ENCODE measurements at regions not wholly inside any gene's neighbourhood (a gene's known extent, or its start where the extent isn't known, plus 50 kb on each side); places are given as distances from the start of the nearest gene placed in this dataset.

DNA sequence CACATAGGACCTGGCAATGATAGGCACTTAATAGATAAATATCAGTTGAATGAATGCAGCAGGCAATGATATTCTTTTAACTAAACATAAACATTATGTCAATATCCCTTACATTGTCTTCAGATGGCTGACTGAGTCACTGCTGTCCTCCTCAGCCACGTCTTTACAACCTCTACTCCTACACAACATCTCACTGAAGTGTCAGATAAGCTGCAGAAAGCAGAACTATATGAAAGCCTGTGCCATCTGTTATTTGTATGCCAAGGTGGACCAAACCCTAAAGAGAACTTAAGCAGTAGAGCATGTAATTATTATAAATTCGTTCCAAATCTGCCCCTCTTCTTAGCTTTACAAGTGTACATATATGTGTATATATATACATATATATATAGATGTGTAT is 271.2 kb downstream of the RASEF start:
- no peaks in the 10 kb centered on the region for H3K4me1 ChIP-seq (ENCODE audit: insufficient read depth, low read length)
- H3K27ac ChIP-seq (ENCODE audit: low read length): no peak overlapping the region
- intact Hi-C loops (cut with micrococcal nuclease): no loop called here
- no peak overlapping the region for H3K4me2 ChIP-seq (ENCODE audit: low read length)
- DNase-seq (no peak), ATAC-seq (no peak)
- TF ChIP-seq EZH2 (IDR thresholded peaks at IDR 0.05; ENCODE audit: low read length, unreplicated experiment): no peak
- no peak for TF ChIP-seq EZH2phosphoT487 (IDR thresholded peaks at IDR 0.05; ENCODE audit: borderline replicate concordance, low read length)
- TF ChIP-seq, protein P1, sequence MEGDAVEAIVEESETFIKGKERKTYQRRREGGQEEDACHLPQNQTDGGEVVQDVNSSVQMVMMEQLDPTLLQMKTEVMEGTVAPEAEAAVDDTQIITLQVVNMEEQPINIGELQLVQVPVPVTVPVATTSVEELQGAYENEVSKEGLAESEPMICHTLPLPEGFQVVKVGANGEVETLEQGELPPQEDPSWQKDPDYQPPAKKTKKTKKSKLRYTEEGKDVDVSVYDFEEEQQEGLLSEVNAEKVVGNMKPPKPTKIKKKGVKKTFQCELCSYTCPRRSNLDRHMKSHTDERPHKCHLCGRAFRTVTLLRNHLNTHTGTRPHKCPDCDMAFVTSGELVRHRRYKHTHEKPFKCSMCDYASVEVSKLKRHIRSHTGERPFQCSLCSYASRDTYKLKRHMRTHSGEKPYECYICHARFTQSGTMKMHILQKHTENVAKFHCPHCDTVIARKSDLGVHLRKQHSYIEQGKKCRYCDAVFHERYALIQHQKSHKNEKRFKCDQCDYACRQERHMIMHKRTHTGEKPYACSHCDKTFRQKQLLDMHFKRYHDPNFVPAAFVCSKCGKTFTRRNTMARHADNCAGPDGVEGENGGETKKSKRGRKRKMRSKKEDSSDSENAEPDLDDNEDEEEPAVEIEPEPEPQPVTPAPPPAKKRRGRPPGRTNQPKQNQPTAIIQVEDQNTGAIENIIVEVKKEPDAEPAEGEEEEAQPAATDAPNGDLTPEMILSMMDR (conservative IDR thresholded peaks at IDR 0.05; ENCODE audit: low read depth, low read length): no peak
- no peaks in the 10 kb centered on the region for H3K79me2 ChIP-seq (ENCODE audit: low read length)
- H3K27me3 ChIP-seq (ENCODE audit: low read length): no peaks in the 10 kb centered on the region
- no peaks in the 10 kb centered on the region for H3K9me2 ChIP-seq (replicated peaks; ENCODE audit: low read length)
- H3F3A ChIP-seq (ENCODE audit: low read length, unreplicated experiment): no peaks in the 10 kb centered on the region
- no TSS peak for BruUV-seq (replicated peaks)
- H3K9me3 ChIP-seq (ENCODE audit: low read length): no peaks in the 10 kb centered on the region
- no peak overlapping the region for H3K9ac ChIP-seq (ENCODE audit: low read length)
- CTCF ChIA-PET: no interaction called here
- H4K20me1 ChIP-seq (ENCODE audit: low read length): no peaks in the 10 kb centered on the region
- POLR2A ChIA-PET (ENCODE audit: unreplicated experiment): no interaction called here
- H2AFZ ChIP-seq (ENCODE audit: low read length): no peak overlapping the region
- no peak overlapping the region for H3K4me3 ChIP-seq (ENCODE audit: low read length)
- no peaks in the 10 kb centered on the region for H3K36me3 ChIP-seq (ENCODE audit: low read depth, low read length)

DNA sequence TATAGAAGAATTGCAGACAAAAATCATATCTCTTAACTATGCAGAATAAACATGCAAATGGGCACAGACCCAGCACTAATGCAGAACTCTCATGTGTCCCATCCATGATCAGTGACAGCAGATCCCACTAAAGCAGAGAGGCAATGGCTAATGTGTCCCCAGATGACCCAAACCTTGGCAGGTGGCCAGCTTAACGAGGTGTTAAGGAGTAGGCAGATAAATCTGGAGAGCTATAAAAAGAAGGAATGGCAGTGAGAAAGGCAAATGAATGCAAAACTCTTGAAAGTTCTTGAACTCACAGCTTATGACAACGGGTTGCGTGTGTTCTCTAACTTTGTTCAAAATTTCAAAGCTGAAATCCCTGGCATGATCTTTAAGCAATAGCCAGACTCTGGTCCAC is 265.4 kb downstream of the RASEF start:
- TF ChIP-seq, protein P1 (conservative IDR thresholded peaks at IDR 0.05; ENCODE audit: low read depth, low read length): no peak
- TF ChIP-seq EZH2 (IDR thresholded peaks at IDR 0.05; ENCODE audit: low read length, unreplicated experiment) (no peak), EZH2phosphoT487 (IDR thresholded peaks at IDR 0.05; ENCODE audit: borderline replicate concordance, low read length) (no peak)
- CTCF ChIA-PET: no interaction called here
- no peaks in the 10 kb centered on the region for H3K79me2 ChIP-seq (ENCODE audit: low read length)

DNA sequence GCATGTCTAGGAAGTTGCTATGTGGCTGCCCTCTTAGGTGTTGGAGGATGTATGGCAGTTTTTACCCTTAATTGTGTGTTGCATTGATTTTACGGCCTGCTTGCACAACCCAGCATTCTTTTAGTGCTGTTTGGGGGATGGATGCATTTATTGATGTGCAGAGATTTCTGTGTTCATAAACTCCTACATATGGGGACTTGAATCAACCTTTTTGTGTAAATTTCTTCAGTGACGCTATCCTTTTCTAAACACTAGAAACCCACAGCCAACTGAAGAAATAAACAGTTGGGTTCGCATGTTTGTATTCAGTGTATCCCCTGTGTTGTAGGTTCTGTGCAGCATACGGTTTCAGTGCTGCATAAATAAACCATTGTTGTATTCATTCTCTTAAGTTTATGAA is 263.7 kb downstream of the RASEF start:
- ChIA-PET POLR2A (ENCODE audit: unreplicated experiment) (no interaction called here), CTCF (no interaction called here)
- DNase-seq (no peak), ATAC-seq (no peak)
- Histone ChIP-seq H3K9ac (ENCODE audit: low read length) (no peak overlapping the region), H3K9me2 (replicated peaks; ENCODE audit: low read length) (no peaks in the 10 kb centered on the region), H3K79me2 (ENCODE audit: low read length) (no peaks in the 10 kb centered on the region), H3K4me2 (ENCODE audit: low read length) (no peak overlapping the region), H3K27ac (ENCODE audit: low read length) (no peak overlapping the region), H4K20me1 (ENCODE audit: low read length) (no peaks in the 10 kb centered on the region), H3K4me1 (ENCODE audit: insufficient read depth, low read length) (no peaks in the 10 kb centered on the region), H3K9me3 (ENCODE audit: low read length) (no peaks in the 10 kb centered on the region), H2AFZ (ENCODE audit: low read length) (no peak overlapping the region), H3K4me3 (ENCODE audit: low read length) (no peak overlapping the region), H3F3A (ENCODE audit: low read length, unreplicated experiment) (no peaks in the 10 kb centered on the region), H3K36me3 (ENCODE audit: low read depth, low read length) (no peaks in the 10 kb centered on the region), H3K27me3 (ENCODE audit: low read length) (peaks cover 3% of the 10 kb centered on the region; the same call in 1 of the 2 replicates)
- TF ChIP-seq, protein P1 (conservative IDR thresholded peaks at IDR 0.05; ENCODE audit: low read depth, low read length): no peak
- no peak for TF ChIP-seq EZH2phosphoT487 (IDR thresholded peaks at IDR 0.05; ENCODE audit: borderline replicate concordance, low read length)
- no peak for TF ChIP-seq EZH2 (IDR thresholded peaks at IDR 0.05; ENCODE audit: low read length, unreplicated experiment)
- intact Hi-C loops (cut with micrococcal nuclease): no loop called here
- no TSS peak for BruUV-seq (replicated peaks)

More for the DNA sequence above, 265.4 kb downstream of the RASEF start:
- BruUV-seq (replicated peaks): no TSS peak
- Histone ChIP-seq H3K4me3 (ENCODE audit: low read length) (no peak overlapping the region), H3K9me2 (replicated peaks; ENCODE audit: low read length) (no peaks in the 10 kb centered on the region), H3K4me2 (ENCODE audit: low read length) (no peak overlapping the region), H2AFZ (ENCODE audit: low read length) (no peak overlapping the region), H3K4me1 (ENCODE audit: insufficient read depth, low read length) (no peaks in the 10 kb centered on the region), H3K27me3 (ENCODE audit: low read length) (peaks cover 3% of the 10 kb centered on the region; the same call in 1 of the 2 replicates), H3F3A (ENCODE audit: low read length, unreplicated experiment) (no peaks in the 10 kb centered on the region), H4K20me1 (ENCODE audit: low read length) (no peaks in the 10 kb centered on the region), H3K9ac (ENCODE audit: low read length) (no peak overlapping the region), H3K27ac (ENCODE audit: low read length) (no peak overlapping the region), H3K36me3 (ENCODE audit: low read depth, low read length) (no peaks in the 10 kb centered on the region), H3K9me3 (ENCODE audit: low read length) (no peaks in the 10 kb centered on the region)
- ATAC-seq (no peak), DNase-seq (no peak)
- POLR2A ChIA-PET (ENCODE audit: unreplicated experiment): no interaction called here
- intact Hi-C loops (cut with micrococcal nuclease): no loop called here

Data from PC-3 (cell line).